HG03442 (cell line): ENCODE measurements at regions not wholly inside any gene's neighbourhood (a gene's known extent, or its start where the extent isn't known, plus 50 kb on each side); places are given as distances from the start of the nearest gene placed in this dataset.

ENCODE experiments used
- ATAC-seq: cut with Tn5 transposase; IDR thresholded peaks from one replicate; pipeline ENCODE4 v1.9.1; 2021; ENCODE audit warnings: mild to moderate bottlenecking, moderate library complexity; ENCODE audit not compliant: unreplicated experiment

- no peak for ATAC-seq
Measured at GRCh38 chr20:22506827-22507226, 77.5 kb downstream of the FOXA2 start.

GRCh38 chr20:22504829-22505377 is 79.5 kb downstream of the FOXA2 start:
- no peak for ATAC-seq

- no peak for ATAC-seq
Measured at GRCh38 chr20:22503577-22503976, 80.8 kb downstream of the FOXA2 start.

GRCh38 chr20:22502731-22503191 is 81.6 kb downstream of the FOXA2 start:
- ATAC-seq = no peak

- no peak for ATAC-seq
Measured at GRCh38 chr20:22501566-22502344, 82.6 kb downstream of the FOXA2 start.

- no peak for ATAC-seq
Measured at GRCh38 chr20:22501034-22501433, 83.3 kb downstream of the FOXA2 start.

GRCh38 chr20:22499515-22500166 is 84.7 kb downstream of the FOXA2 start:
- no peak for ATAC-seq

GRCh38 chr20:22496817-22497216 is 87.6 kb downstream of the FOXA2 start:
- no peak for ATAC-seq

GRCh38 chr20:22495789-22496188 is 88.6 kb downstream of the FOXA2 start:
- ATAC-seq = no peak

GRCh38 chr20:22495172-22495571 is 89.2 kb downstream of the FOXA2 start:
- no peak for ATAC-seq

- ATAC-seq = no peak
Measured at GRCh38 chr20:22492497-22492896, 91.9 kb downstream of the FOXA2 start.

GRCh38 chr20:22491194-22491505 is 93.2 kb downstream of the FOXA2 start:
- ATAC-seq = no peak

GRCh38 chr20:22490287-22491193 is 93.8 kb downstream of the FOXA2 start:
- ATAC-seq = no peak

GRCh38 chr20:22489626-22490286 is 94.6 kb downstream of the FOXA2 start:
- no peak for ATAC-seq

- no peak for ATAC-seq
Measured at GRCh38 chr20:22480336-22480735, 104.0 kb downstream of the FOXA2 start.

- peak; percentile 95 for ATAC-seq
Measured at GRCh38 chr20:22475662-22476061, 108.7 kb downstream of the FOXA2 start.

- no peak for ATAC-seq
Measured at GRCh38 chr20:22474224-22474623, 110.1 kb downstream of the FOXA2 start.

GRCh38 chr20:22473293-22473692 is 111.1 kb downstream of the FOXA2 start:
- no peak for ATAC-seq

GRCh38 chr20:22472447-22473100 is 111.8 kb downstream of the FOXA2 start:
- ATAC-seq = no peak

GRCh38 chr20:22471156-22471836 is 113.1 kb downstream of the FOXA2 start:
- no peak for ATAC-seq
